CD8-positive, alpha-beta memory T cell (primary cell): ENCODE measurements at regions not wholly inside any gene's neighbourhood (a gene's known extent, or its start where the extent isn't known, plus 50 kb on each side); places are given as distances from the start of the nearest gene placed in this dataset.

Experiments
- CTCF ChIA-PET: fragments of 350-600 bp; sonication (Branson Sonifier 250); formaldehyde crosslinking; loops from one replicate; lab custom pipeline; 2021; ENCODE audit warnings: antibody characterized with exemption; lab: Charles Lee
- POLR2A ChIA-PET: fragments of 350-600 bp; sonication (Branson Sonifier 250); formaldehyde crosslinking; loops from one replicate; lab custom pipeline; 2021; ENCODE audit warnings: antibody characterized with exemption; lab: Charles Lee
- DNase-seq, 5 donors: peaks; one replicate each; pipeline versions ENCODE4 v3.0.0 to v3.0.0-alpha.2; 2020 to 2022; ENCODE audit warnings: mixed read lengths in 1 of 5
- H3K27ac ChIP-seq: one replicate; pipeline ENCODE4 v1.7.0; 2013; ENCODE audit warnings: low read depth, mild to moderate bottlenecking, low read length, moderate library complexity
- H3K27me3 ChIP-seq: 2 replicates; pipeline ENCODE4 v1.7.0; 2013; ENCODE audit warnings: low read length, mild to moderate bottlenecking; ENCODE audit not compliant: insufficient read depth, poor library complexity, severe bottlenecking
- H3K36me3 ChIP-seq: 2 replicates; pipeline ENCODE4 v1.7.0; 2013; ENCODE audit warnings: mild to moderate bottlenecking, low read length, moderate library complexity; ENCODE audit not compliant: insufficient read depth
- H3K4me1 ChIP-seq: 2 replicates; pipeline ENCODE4 v1.7.0; 2013; ENCODE audit warnings: mild to moderate bottlenecking, low read length, moderate library complexity; ENCODE audit not compliant: insufficient read depth
- H3K4me3 ChIP-seq: 2 replicates; pipeline ENCODE4 v1.7.0; 2013; ENCODE audit warnings: mild to moderate bottlenecking, low read length
- H3K9me3 ChIP-seq: 2 replicates; pipeline ENCODE4 v1.7.0; 2013; ENCODE audit warnings: mild to moderate bottlenecking, low read length
- H3K27ac Mint-ChIP-seq, 8 donors: one replicate each; pipeline ENCODE4 v1.8.0; 2020 to 2021; ENCODE audit warnings: mixed read lengths in 8 of 8, mild to moderate bottlenecking in 6 of 8, inconsistent platforms in 3 of 8, moderate library complexity in 3 of 8
- H3K27me3 Mint-ChIP-seq, 2 donors: one replicate each; pipeline ENCODE4 v1.8.0; 2020 to 2021; ENCODE audit warnings: mixed read lengths in 2 of 2, mild to moderate bottlenecking in 1 of 2, moderate library complexity in 1 of 2
- H3K36me3 Mint-ChIP-seq, 3 donors: one replicate each; pipeline ENCODE4 v1.8.0; 2020 to 2021; ENCODE audit warnings: mixed read lengths in 3 of 3, inconsistent platforms in 1 of 3, mild to moderate bottlenecking in 1 of 3
- H3K4me1 Mint-ChIP-seq, 3 donors: one replicate each; pipeline ENCODE4 v1.8.0; 2020 to 2021; ENCODE audit warnings: mixed read lengths in 3 of 3, inconsistent platforms in 1 of 3, mild to moderate bottlenecking in 1 of 3
- H3K4me3 Mint-ChIP-seq, 7 donors: one replicate each; pipeline ENCODE4 v1.8.0; 2020 to 2021; ENCODE audit warnings: mixed read lengths in 7 of 7, mild to moderate bottlenecking in 6 of 7, moderate library complexity in 4 of 7, inconsistent platforms in 2 of 7
- H3K9me3 Mint-ChIP-seq, 5 donors: one replicate each; pipeline ENCODE4 v1.8.0; 2020 to 2022; ENCODE audit warnings: mixed read lengths in 5 of 5, mild to moderate bottlenecking in 3 of 5, moderate library complexity in 2 of 5, inconsistent platforms in 1 of 5

- no peaks in the 10 kb centered on the region for H3K36me3 Mint-ChIP-seq
- H3K4me3 ChIP-seq, result no peak overlapping the region
- H3K27ac ChIP-seq, result no peak overlapping the region
- DNase-seq, result no peak
- no peaks in the 10 kb centered on the region for H3K36me3 ChIP-seq
- H3K27me3 ChIP-seq, result no peaks in the 10 kb centered on the region
- no peak overlapping the region for H3K4me3 Mint-ChIP-seq
- no peaks in the 10 kb centered on the region for H3K9me3 ChIP-seq
- H3K9me3 Mint-ChIP-seq, result peaks cover 0 to under 1% (median 0%) of the 10 kb centered on the region in 5 donors
- POLR2A ChIA-PET, result no interaction called here
- CTCF ChIA-PET, result no interaction called here
- no peaks in the 10 kb centered on the region for H3K4me1 ChIP-seq
- peaks cover 0 to 5% (median 2%) of the 10 kb centered on the region in 3 donors for H3K4me1 Mint-ChIP-seq
- no peaks in the 10 kb centered on the region for H3K27me3 Mint-ChIP-seq
- no peak overlapping the region for H3K27ac Mint-ChIP-seq
Observed at GRCh38 chr4:170139764-170140163, 50.0 kb upstream of the AADAT start.
